HCT116 (cell line): ENCODE measurements at regions not wholly inside any gene's neighbourhood (a gene's known extent, or its start where the extent isn't known, plus 50 kb on each side); places are given as distances from the start of the nearest gene placed in this dataset.

ENCODE experiments used
- CEBPB ChIP-seq: IDR thresholded peaks from 2 replicates; pipeline ENCODE4 v1.6.1; 2012; ENCODE audit warnings: low read depth
- EGR1 ChIP-seq: IDR thresholded peaks from 2 replicates; pipeline ENCODE4 v1.6.1; 2012; ENCODE audit warnings: low read depth
- TF ChIP-seq, protein P1 (sequence below), 3 experiments: fragments of 200-600 bp in 1 of 3; sonication (generic) in 1 of 3; IDR thresholded peaks in 2 of 3; conservative IDR thresholded peaks in 1 of 3; 2 replicates each; pipeline ENCODE4 v1.5.1; 2012 to 2017; ENCODE audit warnings: low read depth in 2 of 3, low read length in 2 of 3, antibody characterized with exemption in 1 of 3, borderline replicate concordance in 1 of 3, control low read depth in 1 of 3, mild to moderate bottlenecking in 1 of 3, mixed read lengths in 1 of 3, mixed run types in 1 of 3, moderate library complexity in 1 of 3; ENCODE audit not compliant: insufficient read depth in 1 of 3

DNA sequence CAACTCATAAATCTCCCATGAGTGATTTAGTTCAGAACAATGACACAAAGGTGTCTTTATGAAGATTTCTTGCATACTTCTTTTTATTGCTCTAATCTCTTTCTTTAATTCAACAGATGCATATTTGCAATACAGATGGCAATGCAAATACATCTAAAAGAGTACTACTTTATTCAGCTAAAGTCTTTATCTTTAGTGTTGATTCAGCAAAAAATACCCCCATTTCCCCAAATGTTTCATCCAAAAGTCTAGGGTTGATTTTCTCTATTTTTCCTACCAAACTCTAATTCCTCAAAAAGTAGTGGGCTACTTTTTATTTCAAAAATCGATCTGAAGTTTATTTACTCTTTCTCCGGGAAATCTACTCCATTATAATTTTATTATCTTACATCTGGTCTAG, 1055.2 kb downstream of the STIM2 start:
- TF ChIP-seq, protein P1, sequence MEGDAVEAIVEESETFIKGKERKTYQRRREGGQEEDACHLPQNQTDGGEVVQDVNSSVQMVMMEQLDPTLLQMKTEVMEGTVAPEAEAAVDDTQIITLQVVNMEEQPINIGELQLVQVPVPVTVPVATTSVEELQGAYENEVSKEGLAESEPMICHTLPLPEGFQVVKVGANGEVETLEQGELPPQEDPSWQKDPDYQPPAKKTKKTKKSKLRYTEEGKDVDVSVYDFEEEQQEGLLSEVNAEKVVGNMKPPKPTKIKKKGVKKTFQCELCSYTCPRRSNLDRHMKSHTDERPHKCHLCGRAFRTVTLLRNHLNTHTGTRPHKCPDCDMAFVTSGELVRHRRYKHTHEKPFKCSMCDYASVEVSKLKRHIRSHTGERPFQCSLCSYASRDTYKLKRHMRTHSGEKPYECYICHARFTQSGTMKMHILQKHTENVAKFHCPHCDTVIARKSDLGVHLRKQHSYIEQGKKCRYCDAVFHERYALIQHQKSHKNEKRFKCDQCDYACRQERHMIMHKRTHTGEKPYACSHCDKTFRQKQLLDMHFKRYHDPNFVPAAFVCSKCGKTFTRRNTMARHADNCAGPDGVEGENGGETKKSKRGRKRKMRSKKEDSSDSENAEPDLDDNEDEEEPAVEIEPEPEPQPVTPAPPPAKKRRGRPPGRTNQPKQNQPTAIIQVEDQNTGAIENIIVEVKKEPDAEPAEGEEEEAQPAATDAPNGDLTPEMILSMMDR (IDR thresholded peaks at IDR 0.05 in 2 of 3, conservative IDR thresholded peaks at IDR 0.05 in 1 of 3; ENCODE audit: borderline replicate concordance in 1 of 3, insufficient read depth in 1 of 3, low read depth in 2 of 3, low read length in 2 of 3): no peak
- TF ChIP-seq CEBPB (no peak), EGR1 (no peak)
